GM04503 (cell line): ENCODE measurements at regions not wholly inside any gene's neighbourhood (a gene's known extent, or its start where the extent isn't known, plus 50 kb on each side); places are given as distances from the start of the nearest gene placed in this dataset.

Experiments
- DNase-seq: peaks from one replicate; pipeline ENCODE4 v3.0.0-alpha.2; 2012; ENCODE audit warnings: low read depth

- no peak for DNase-seq
Observed at GRCh38 chr4:52234561-52235440, 183.7 kb downstream of the SPATA18 start.

GRCh38 chr4:52235552-52236201 is 184.6 kb downstream of the SPATA18 start:
- DNase-seq = no peak

GRCh38 chr4:52241916-52242315 is 190.8 kb downstream of the SPATA18 start:
- DNase-seq = no peak

GRCh38 chr4:52243367-52243766 is 192.3 kb downstream of the SPATA18 start:
- DNase-seq = no peak

- no peak for DNase-seq
Observed at GRCh38 chr4:52244103-52244775, 193.1 kb downstream of the SPATA18 start.

GRCh38 chr4:52244848-52245247 is 193.7 kb downstream of the SPATA18 start:
- DNase-seq = no peak

GRCh38 chr4:52246827-52247226 is 195.7 kb downstream of the SPATA18 start:
- no peak for DNase-seq

- no peak for DNase-seq
Observed at GRCh38 chr4:52247941-52248340, 196.8 kb downstream of the SPATA18 start.

GRCh38 chr4:52248820-52249219 is 197.7 kb downstream of the SPATA18 start:
- DNase-seq = no peak

- no peak for DNase-seq
Observed at GRCh38 chr4:52249581-52249980, 198.5 kb downstream of the SPATA18 start.

- DNase-seq = no peak
Observed at GRCh38 chr4:52250154-52250553, 199.1 kb downstream of the SPATA18 start.

- DNase-seq = no peak
Observed at GRCh38 chr4:52251864-52252263, 200.8 kb downstream of the SPATA18 start.

- no peak for DNase-seq
Observed at GRCh38 chr4:52253025-52253424, 201.9 kb downstream of the SPATA18 start.

GRCh38 chr4:52256522-52256921 is 205.4 kb downstream of the SPATA18 start:
- DNase-seq = no peak

GRCh38 chr4:52259978-52260377 is 208.9 kb downstream of the SPATA18 start:
- no peak for DNase-seq

GRCh38 chr4:52260514-52261210 is 209.6 kb downstream of the SPATA18 start:
- no peak for DNase-seq

GRCh38 chr4:52263607-52264006 is 212.5 kb downstream of the SPATA18 start:
- DNase-seq = no peak

GRCh38 chr4:52265781-52266525 is 214.8 kb downstream of the SPATA18 start:
- no peak for DNase-seq

- DNase-seq = no peak
Observed at GRCh38 chr4:52266537-52267137, 215.5 kb downstream of the SPATA18 start.

GRCh38 chr4:52269761-52270160 is 218.7 kb downstream of the SPATA18 start:
- no peak for DNase-seq

GRCh38 chr4:52273885-52274284 is 222.8 kb downstream of the SPATA18 start:
- no peak for DNase-seq
